ENCODE measurements at regions not wholly inside any gene's neighbourhood (a gene's known extent, or its start where the extent isn't known, plus 50 kb on each side); places are given as distances from the start of the nearest gene placed in this dataset.

- BruUV-seq (replicated peaks) = no TSS peak
- no peak overlapping the region for H3K4me2 ChIP-seq (ENCODE audit: insufficient read depth, low read length)
- no peak overlapping the region for H3K9ac ChIP-seq (replicated peaks; ENCODE audit: extremely low read depth, insufficient read depth, low read length)
- no peak overlapping the region for H3K27ac ChIP-seq (ENCODE audit: insufficient read depth, low read depth, low read length)
- no peak for TF ChIP-seq POLR2AphosphoS5 (IDR thresholded peaks at IDR 0.05; ENCODE audit: insufficient read depth, low read depth, low read length)
- no peak for TF ChIP-seq CTCF (IDR thresholded peaks at IDR 0.05; ENCODE audit: extremely low read depth in 1 of 2, insufficient read depth in 1 of 2, low read depth in 1 of 2, low read length in 2 of 2)
- no peak for TF ChIP-seq GATA2 (IDR thresholded peaks at IDR 0.05; ENCODE audit: insufficient read depth, insufficient read length, low read depth, low read length)
- TF ChIP-seq FOS (IDR thresholded peaks at IDR 0.05; ENCODE audit: borderline replicate concordance, insufficient read depth, low read length) = no peak
- no peak for TF ChIP-seq MAX (IDR thresholded peaks at IDR 0.05; ENCODE audit: insufficient read depth, insufficient read length)
- TF ChIP-seq EZH2 (IDR thresholded peaks at IDR 0.05; ENCODE audit: borderline replicate concordance, low read depth, low read length, severe bottlenecking) = no peak
- no peak for TF ChIP-seq JUN (IDR thresholded peaks at IDR 0.05; ENCODE audit: borderline replicate concordance, insufficient read depth, insufficient read length, low read depth)
- TF ChIP-seq MYC (IDR thresholded peaks at IDR 0.05; ENCODE audit: low read depth, low read length) = no peak
- TF ChIP-seq POLR2A (IDR thresholded peaks at IDR 0.05; ENCODE audit: low read depth, low read length) = no peak
- no peak overlapping the region for H3K4me3 ChIP-seq (replicated peaks in 1 of 3; ENCODE audit: insufficient read depth in 1 of 3, low read depth in 1 of 3, low read length in 3 of 3)
- H3K36me3 ChIP-seq (ENCODE audit: control insufficient read depth in 2 of 2, extremely low read depth in 1 of 2, insufficient read depth in 2 of 2, low read length in 2 of 2) = no peaks in the 10 kb centered on the region
- no peaks in the 10 kb centered on the region for H4K20me1 ChIP-seq (replicated peaks; ENCODE audit: control insufficient read depth, extremely low read depth, insufficient read depth, low read length)
- ChIA-PET CTCF (no interaction called here), POLR2A (no interaction called here)
- H3K79me2 ChIP-seq (ENCODE audit: control insufficient read depth, insufficient read depth, low read length) = no peaks in the 10 kb centered on the region
- no peak for FAIRE-seq
- no peak overlapping the region for H2AFZ ChIP-seq (ENCODE audit: low read depth, low read length)
- no peaks in the 10 kb centered on the region for H3K27me3 ChIP-seq (ENCODE audit: control insufficient read depth in 2 of 2, insufficient read depth in 2 of 2, low read length in 2 of 2)
- H3K9me3 ChIP-seq (replicated peaks; ENCODE audit: control insufficient read depth, insufficient read depth, low read length) = no peaks in the 10 kb centered on the region
- dilution Hi-C loops (cut with MboI; ENCODE audit: extremely low pct_ligation_motif_present, low sequenced_read_pairs) (no loop called here), intact Hi-C loops (cut with micrococcal nuclease) (no loop called here)
- no peak for DNase-seq (ENCODE audit: low read depth, low spot score)
- H3K9me1 ChIP-seq (replicated peaks; ENCODE audit: control insufficient read depth, extremely low read depth, insufficient read depth, low read length) = no peaks in the 10 kb centered on the region
- no peaks in the 10 kb centered on the region for H3K4me1 ChIP-seq (ENCODE audit: control insufficient read depth, extremely low read depth, insufficient read depth, low read length)
These were observed 132.9 kb upstream of the TMEM47 start for GRCh38 chrX:34790026-34790425.

Measured in endothelial cell of umbilical vein (primary cell).